ENCODE measurements at regions not wholly inside any gene's neighbourhood (a gene's known extent, or its start where the extent isn't known, plus 50 kb on each side); places are given as distances from the start of the nearest gene placed in this dataset.

GRCh38 chr7:68267486-68267885 lies 1270.9 kb downstream of the TYW1 start (continued):
- TF ChIP-seq ZNF462 (CRISPR knock-in tag; IDR thresholded peaks at IDR 0.05) (no peak), POLR2AphosphoS5 (IDR thresholded peaks at IDR 0.05; ENCODE audit: low read depth) (no peak)

- H3K27me3 ChIP-seq (ENCODE audit: insufficient read depth) = no peaks in the 10 kb centered on the region
- no peak overlapping the region for H3K4me3 ChIP-seq
- H4K20me1 ChIP-seq (replicated peaks; ENCODE audit: insufficient read depth) = no peaks in the 10 kb centered on the region
- H3K27ac Mint-ChIP-seq = no peak overlapping the region
- peaks cover 17% of the 10 kb centered on the region for H3K36me3 Mint-ChIP-seq (ENCODE audit: low read depth)
- H3K27ac ChIP-seq (ENCODE audit: low read depth) = no peak overlapping the region
- H3K79me2 ChIP-seq (replicated peaks; ENCODE audit: insufficient read depth) = no peaks in the 10 kb centered on the region
- no peaks in the 10 kb centered on the region for H3F3A ChIP-seq (replicated peaks; ENCODE audit: low read depth)
- peaks cover 3% of the 10 kb centered on the region for H3K27me3 Mint-ChIP-seq (ENCODE audit: insufficient read depth, low read depth, poor library complexity)
- ATAC-seq = no peak
- H3K4me3 Mint-ChIP-seq = no peak overlapping the region
- no peak for DNase-seq (ENCODE audit: low spot score)
- no peaks in the 10 kb centered on the region for H3K9me2 ChIP-seq (ENCODE audit: insufficient read depth)
- no peaks in the 10 kb centered on the region for H3K4me1 ChIP-seq (ENCODE audit: insufficient read depth)
- H3K36me3 ChIP-seq (ENCODE audit: insufficient read depth) = peaks cover 4% of the 10 kb centered on the region; the same call in 1 of the 2 replicates
- H3K9me3 Mint-ChIP-seq = peaks cover 93% of the 10 kb centered on the region
- no peak for TF ChIP-seq CREB1 (CRISPR knock-in tag; IDR thresholded peaks at IDR 0.05; ENCODE audit: low read depth)
- H2AFZ ChIP-seq = no peak overlapping the region
- H3K4me1 Mint-ChIP-seq = no peaks in the 10 kb centered on the region
- H3K4me2 ChIP-seq = no peak overlapping the region
These were observed 1272.8 kb downstream of the TYW1 start for GRCh38 chr7:68269405-68269804.

- Histone ChIP-seq H3K36me3 (ENCODE audit: insufficient read depth) (peaks cover 8% of the 10 kb centered on the region; the same call in 1 of the 2 replicates), H2AFZ (no peak overlapping the region), H3K4me1 (ENCODE audit: insufficient read depth) (no peaks in the 10 kb centered on the region), H3K27ac (ENCODE audit: low read depth) (no peak overlapping the region), H3K27me3 (ENCODE audit: insufficient read depth) (no peaks in the 10 kb centered on the region), H3K4me3 (no peak overlapping the region), H3K9me2 (ENCODE audit: insufficient read depth) (no peaks in the 10 kb centered on the region), H3F3A (replicated peaks; ENCODE audit: low read depth) (no peaks in the 10 kb centered on the region), H3K4me2 (no peak overlapping the region), H3K79me2 (replicated peaks; ENCODE audit: insufficient read depth) (no peaks in the 10 kb centered on the region), H4K20me1 (replicated peaks; ENCODE audit: insufficient read depth) (no peaks in the 10 kb centered on the region)
- Mint-ChIP-seq H3K4me1 (no peaks in the 10 kb centered on the region), H3K27ac (no peak overlapping the region), H3K36me3 (ENCODE audit: low read depth) (peaks cover 16% of the 10 kb centered on the region; the same call in 2 of the 3 replicates), H3K4me3 (no peak overlapping the region), H3K27me3 (ENCODE audit: insufficient read depth, low read depth, poor library complexity) (peaks cover 3% of the 10 kb centered on the region), H3K9me3 (peaks cover 93% of the 10 kb centered on the region)
- DNase-seq (ENCODE audit: low spot score) (no peak), ATAC-seq (no peak)
- no peak for TF ChIP-seq STAT1 (IDR thresholded peaks at IDR 0.05; ENCODE audit: unreplicated experiment)
- TF ChIP-seq ZNF331 (CRISPR knock-in tag; IDR thresholded peaks at IDR 0.05; ENCODE audit: low read depth) = no peak
- no peak for TF ChIP-seq NANOG (IDR thresholded peaks at IDR 0.05; ENCODE audit: borderline replicate concordance)
- TF ChIP-seq ETS1 (IDR thresholded peaks at IDR 0.05) = no peak
- TF ChIP-seq POLR2AphosphoS5 (IDR thresholded peaks at IDR 0.05; ENCODE audit: low read depth) = no peak
- no peak for TF ChIP-seq REST (IDR thresholded peaks at IDR 0.05; ENCODE audit: unreplicated experiment)
- TF ChIP-seq JUNB (IDR thresholded peaks at IDR 0.05; ENCODE audit: unreplicated experiment) = no peak
These were observed 1275.9 kb downstream of the TYW1 start for GRCh38 chr7:68272507-68272906.
